Immature natural killer cell (primary cell): ENCODE measurements at regions not wholly inside any gene's neighbourhood (a gene's known extent, or its start where the extent isn't known, plus 50 kb on each side); places are given as distances from the start of the nearest gene placed in this dataset.
"Not testable (repeated sequence)": the region's sequence is repeated elsewhere in the genome, so short reads cannot be mapped to it uniquely, and the experiment has no call there.

Source experiments
- DNase-seq, 3 donors: peaks; one replicate each; pipeline ENCODE4 v3.0.0; 2022; ENCODE audit warnings: mixed read lengths in 1 of 3
- H3K27ac Mint-ChIP-seq, 6 donors: one replicate each; pipeline ENCODE4 v1.8.0; 2020; ENCODE audit warnings: mixed read lengths in 6 of 6, mild to moderate bottlenecking in 5 of 6, inconsistent platforms in 4 of 6, moderate library complexity in 3 of 6
- H3K27me3 Mint-ChIP-seq, 3 donors: one replicate each; pipeline ENCODE4 v1.8.0; 2020 to 2021; ENCODE audit warnings: low read depth in 3 of 3, mild to moderate bottlenecking in 3 of 3, mixed read lengths in 3 of 3, moderate library complexity in 3 of 3, inconsistent platforms in 1 of 3
- H3K36me3 Mint-ChIP-seq, 3 donors: one replicate each; pipeline ENCODE4 v1.8.0; 2020; ENCODE audit warnings: mixed read lengths in 3 of 3, inconsistent platforms in 2 of 3, mild to moderate bottlenecking in 2 of 3
- H3K4me1 Mint-ChIP-seq, 2 donors: one replicate each; pipeline ENCODE4 v1.8.0; 2020; ENCODE audit warnings: inconsistent platforms in 2 of 2, mild to moderate bottlenecking in 2 of 2, mixed read lengths in 2 of 2, moderate library complexity in 1 of 2
- H3K4me3 Mint-ChIP-seq, 5 donors: one replicate each; pipeline ENCODE4 v1.8.0; 2020; ENCODE audit warnings: mild to moderate bottlenecking in 5 of 5, mixed read lengths in 5 of 5, inconsistent platforms in 3 of 5, moderate library complexity in 3 of 5
- H3K9me3 Mint-ChIP-seq, 6 donors: one replicate each; pipeline ENCODE4 v1.8.0; 2020; ENCODE audit warnings: mild to moderate bottlenecking in 6 of 6, mixed read lengths in 6 of 6, inconsistent platforms in 4 of 6, moderate library complexity in 3 of 6

- H3K4me3 Mint-ChIP-seq: no peak overlapping the region
- no peaks in the 10 kb centered on the region for H3K4me1 Mint-ChIP-seq
- H3K36me3 Mint-ChIP-seq: no peaks in the 10 kb centered on the region
- no peak overlapping the region for H3K27ac Mint-ChIP-seq
- H3K9me3 Mint-ChIP-seq: peaks cover 0 to 40% (median 13%) of the 10 kb centered on the region in 6 donors
- no peak for DNase-seq
- H3K27me3 Mint-ChIP-seq: peaks cover 0 to 2% (median 0%) of the 10 kb centered on the region in 3 donors
These were observed 471.1 kb downstream of the VGLL3 start for GRCh38 chr3:86519819-86520218.

DNA sequence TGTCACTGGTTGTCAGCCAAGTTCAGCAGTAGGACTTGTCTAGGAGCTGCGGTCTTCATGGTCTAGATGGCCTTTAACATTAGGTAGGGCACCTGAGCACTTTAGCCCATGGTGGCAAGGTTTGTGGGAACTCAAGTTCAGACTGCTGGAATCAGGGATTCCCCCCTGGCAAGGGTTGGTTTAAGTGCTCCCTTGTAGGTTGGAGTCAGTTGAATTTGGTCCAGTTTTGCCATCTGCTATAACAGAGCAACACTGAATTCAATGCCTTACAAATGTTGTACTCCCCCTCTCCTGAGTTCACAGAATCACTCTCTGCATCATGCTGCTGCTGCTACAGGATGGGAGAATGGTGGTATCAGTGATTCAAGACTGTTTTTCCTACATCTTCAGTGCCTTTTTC is 509.3 kb downstream of the VGLL3 start:
- Mint-ChIP-seq H3K27me3 (peaks cover 0 to 3% (median 0%) of the 10 kb centered on the region in 3 donors), H3K4me1 (no peaks in the 10 kb centered on the region), H3K36me3 (no peaks in the 10 kb centered on the region), H3K9me3 (peaks cover 21 to 52% (median 34%) of the 10 kb centered on the region in 6 donors), H3K4me3 (no peak overlapping the region), H3K27ac (no peak overlapping the region)
- DNase-seq: no peak

GRCh38 chr3:86481031-86481430 is 509.9 kb downstream of the VGLL3 start:
- Mint-ChIP-seq H3K36me3 (no peaks in the 10 kb centered on the region), H3K9me3 (peaks cover 18 to 49% (median 32%) of the 10 kb centered on the region in 6 donors)

GRCh38 chr3:86464180-86464579 is 526.8 kb downstream of the VGLL3 start:
- H3K4me1 Mint-ChIP-seq: no peaks in the 10 kb centered on the region

More at GRCh38 chr3:86481031-86481430, 509.9 kb downstream of the VGLL3 start:
- no peak overlapping the region for H3K4me3 Mint-ChIP-seq
- peaks cover 0 to 1% (median 0%) of the 10 kb centered on the region in 3 donors for H3K27me3 Mint-ChIP-seq
- H3K4me1 Mint-ChIP-seq: no peaks in the 10 kb centered on the region
- no peak overlapping the region for H3K27ac Mint-ChIP-seq
- no peak for DNase-seq

DNA sequence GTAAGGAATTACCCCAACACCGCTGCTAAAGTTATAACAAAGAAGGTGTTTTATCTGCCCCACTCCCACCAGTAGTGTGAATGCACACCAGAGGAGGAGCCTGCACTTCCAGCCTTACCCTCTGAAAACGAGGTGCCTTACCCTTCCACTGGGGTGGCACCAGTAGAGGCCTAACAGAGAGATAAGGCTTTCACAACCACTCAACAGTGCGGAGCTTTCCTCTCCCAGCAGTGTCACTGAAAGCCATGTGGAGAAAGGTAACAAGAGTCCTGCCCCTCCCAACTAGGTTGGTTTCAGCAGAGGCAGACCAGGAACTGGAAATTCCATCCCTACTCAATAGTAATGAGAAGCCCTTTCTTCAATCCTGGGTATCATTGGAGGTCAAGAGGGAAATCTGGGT is 539.2 kb downstream of the VGLL3 start:
- Mint-ChIP-seq H3K36me3 (no peaks in the 10 kb centered on the region), H3K4me1 (no peaks in the 10 kb centered on the region), H3K27me3 (peaks cover 0 to 3% (median 0%) of the 10 kb centered on the region in 3 donors), H3K27ac (no peak overlapping the region), H3K9me3 (peaks cover 4 to 35% (median 21%) of the 10 kb centered on the region in 6 donors), H3K4me3 (no peak overlapping the region)
- DNase-seq: no peak

More at GRCh38 chr3:86464180-86464579, 526.8 kb downstream of the VGLL3 start:
- no peak for DNase-seq
- Mint-ChIP-seq H3K27ac (no peak overlapping the region), H3K36me3 (no peaks in the 10 kb centered on the region), H3K4me3 (no peak overlapping the region), H3K9me3 (peaks cover 0 to 41% (median 12%) of the 10 kb centered on the region in 6 donors), H3K27me3 (no peaks in the 10 kb centered on the region)

GRCh38 chr3:86438544-86438943 is 552.4 kb downstream of the VGLL3 start:
- no peak for DNase-seq
- Mint-ChIP-seq H3K27me3 (peaks cover 0 to 2% (median 1%) of the 10 kb centered on the region in 3 donors), H3K9me3 (peaks cover 4 to 40% (median 13%) of the 10 kb centered on the region in 6 donors), H3K4me1 (no peaks in the 10 kb centered on the region), H3K4me3 (no peak overlapping the region), H3K36me3 (no peaks in the 10 kb centered on the region), H3K27ac (no peak overlapping the region)

GRCh38 chr3:86427343-86427742 is 563.6 kb downstream of the VGLL3 start:
- no peak for DNase-seq
- Mint-ChIP-seq H3K27me3 (peaks cover 0 to 2% (median 0%) of the 10 kb centered on the region in 3 donors), H3K9me3 (peaks cover 12 to 50% (median 27%) of the 10 kb centered on the region in 6 donors), H3K27ac (no peak overlapping the region), H3K4me3 (no peak overlapping the region), H3K4me1 (no peaks in the 10 kb centered on the region), H3K36me3 (no peaks in the 10 kb centered on the region)

GRCh38 chr3:86420990-86421739 is 569.8 kb downstream of the VGLL3 start:
- DNase-seq: no peak
- no peaks in the 10 kb centered on the region for H3K4me1 Mint-ChIP-seq
- no peaks in the 10 kb centered on the region for H3K36me3 Mint-ChIP-seq
- H3K9me3 Mint-ChIP-seq: peaks cover 7 to 49% (median 38%) of the 10 kb centered on the region in 6 donors
- H3K4me3 Mint-ChIP-seq: no peak overlapping the region
- no peaks in the 10 kb centered on the region for H3K27me3 Mint-ChIP-seq
- no peak overlapping the region for H3K27ac Mint-ChIP-seq

- Mint-ChIP-seq H3K9me3 (peaks cover 7 to 41% (median 29%) of the 10 kb centered on the region in 6 donors), H3K36me3 (no peaks in the 10 kb centered on the region), H3K27ac (no peak overlapping the region), H3K4me3 (no peak overlapping the region), H3K27me3 (no peaks in the 10 kb centered on the region), H3K4me1 (no peaks in the 10 kb centered on the region)
- no peak for DNase-seq
These were observed 572.1 kb downstream of the VGLL3 start for GRCh38 chr3:86418861-86419260.

DNA sequence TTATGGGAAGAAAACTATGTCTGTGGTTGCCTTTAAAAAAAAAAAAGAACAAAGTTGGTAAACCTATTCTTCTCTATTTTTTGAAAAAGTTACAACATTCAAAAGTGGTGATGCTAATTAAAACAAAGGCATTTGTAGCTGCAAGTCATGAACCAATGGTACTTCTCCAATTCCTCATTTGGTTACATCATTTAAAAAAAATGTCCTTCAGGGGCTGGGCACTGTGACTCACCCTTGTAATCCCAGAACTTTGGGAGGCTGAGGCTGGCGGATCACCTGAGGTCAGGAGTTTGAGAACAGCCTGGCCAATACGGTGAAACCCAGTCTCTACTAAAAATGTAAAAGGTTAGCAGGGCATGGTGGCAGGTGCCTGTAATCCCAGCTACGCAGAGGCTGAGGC is 574.6 kb downstream of the VGLL3 start:
- no peak for DNase-seq
- no peak overlapping the region for H3K27ac Mint-ChIP-seq
- peaks cover 7 to 41% (median 28%) of the 10 kb centered on the region in 6 donors for H3K9me3 Mint-ChIP-seq
- H3K36me3 Mint-ChIP-seq: peaks cover 0 to 4% (median 0%) of the 10 kb centered on the region in 3 donors
- no peak overlapping the region for H3K4me3 Mint-ChIP-seq
- no peaks in the 10 kb centered on the region for H3K4me1 Mint-ChIP-seq
- H3K27me3 Mint-ChIP-seq: no peaks in the 10 kb centered on the region

DNA sequence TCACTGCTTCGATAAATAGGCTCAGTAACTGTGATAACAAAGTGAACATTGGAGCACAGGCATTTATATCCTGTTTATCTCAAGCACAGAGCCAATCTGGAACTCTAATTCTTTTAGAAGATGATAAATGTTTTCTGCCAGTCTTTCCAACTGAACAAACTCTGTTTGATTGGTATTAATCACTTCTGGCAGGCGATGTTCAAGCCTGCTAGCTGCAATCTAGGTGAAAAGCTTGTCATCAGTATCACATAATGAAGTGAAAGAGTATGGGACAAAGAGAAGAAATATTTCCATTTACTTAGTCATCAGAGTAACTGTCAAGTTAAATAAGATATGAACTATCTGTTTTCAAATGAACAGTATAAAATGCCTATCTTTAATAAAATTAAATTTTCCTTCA is 577.3 kb downstream of the VGLL3 start:
- Mint-ChIP-seq H3K36me3 (peaks cover 0 to 4% (median 0%) of the 10 kb centered on the region in 3 donors), H3K27me3 (no peaks in the 10 kb centered on the region), H3K4me3 (no peak overlapping the region), H3K9me3 (peaks cover 9 to 35% (median 29%) of the 10 kb centered on the region in 6 donors), H3K4me1 (no peaks in the 10 kb centered on the region), H3K27ac (no peak overlapping the region)
- no peak for DNase-seq

- Mint-ChIP-seq H3K9me3 (peaks cover 9 to 55% (median 22%) of the 10 kb centered on the region in 6 donors), H3K36me3 (peaks cover 0 to 4% (median 0%) of the 10 kb centered on the region in 3 donors), H3K4me1 (no peaks in the 10 kb centered on the region), H3K4me3 (no peak overlapping the region), H3K27me3 (peaks cover 0 to 2% (median 0%) of the 10 kb centered on the region in 3 donors), H3K27ac (no peak overlapping the region)
- DNase-seq: no peak
These were observed 580.4 kb downstream of the VGLL3 start for GRCh38 chr3:86410587-86410986.

DNA sequence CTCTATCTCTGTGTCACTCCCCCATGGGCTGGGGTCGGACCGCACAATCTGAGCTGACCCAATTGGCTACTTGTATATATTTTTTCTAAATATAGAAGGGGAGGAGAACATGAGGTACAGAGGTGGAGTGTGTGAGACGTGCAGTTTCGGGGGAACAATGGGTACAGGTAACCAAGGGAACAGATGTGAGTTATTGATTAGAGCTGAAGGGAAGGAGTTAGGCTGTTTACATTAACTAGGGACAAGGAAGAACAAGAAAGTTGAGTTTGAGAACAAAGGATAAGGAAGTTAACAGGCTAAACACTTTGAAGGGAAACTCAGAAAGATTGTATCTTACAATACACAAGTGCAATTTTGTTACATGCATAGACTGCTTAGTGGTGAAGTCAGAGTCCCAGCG is 601.2 kb downstream of the VGLL3 start:
- H3K4me1 Mint-ChIP-seq, H3K4me3 Mint-ChIP-seq, H3K36me3 Mint-ChIP-seq, H3K27me3 Mint-ChIP-seq, DNase-seq, H3K27ac Mint-ChIP-seq: not testable (repeated sequence)
- H3K9me3 Mint-ChIP-seq: peaks cover 3 to 43% (median 23%) of the 10 kb centered on the region in 6 donors

GRCh38 chr3:86388820-86389219 is 602.1 kb downstream of the VGLL3 start:
- H3K4me1 Mint-ChIP-seq: no peaks in the 10 kb centered on the region
- H3K4me3 Mint-ChIP-seq: no peak overlapping the region
- H3K36me3 Mint-ChIP-seq: no peaks in the 10 kb centered on the region
- no peak for DNase-seq
- no peak overlapping the region for H3K27ac Mint-ChIP-seq
- no peaks in the 10 kb centered on the region for H3K27me3 Mint-ChIP-seq
- peaks cover 3 to 40% (median 24%) of the 10 kb centered on the region in 6 donors for H3K9me3 Mint-ChIP-seq
